ENCODE measurements at regions not wholly inside any gene's neighbourhood (a gene's known extent, or its start where the extent isn't known, plus 50 kb on each side); places are given as distances from the start of the nearest gene placed in this dataset.
"Not testable (repeated sequence)": the region's sequence is repeated elsewhere in the genome, so short reads cannot be mapped to it uniquely, and the experiment has no call there.

- no peak for DNase-seq (ENCODE audit: low read depth in 3 of 3, low spot score in 2 of 3)
Observed at GRCh38 chr14:53252141-53252540, 99.0 kb upstream of the DDHD1 start.

- no peak for DNase-seq (ENCODE audit: low read depth in 3 of 3, low spot score in 2 of 3)
Observed at GRCh38 chr14:53249059-53249458, 95.9 kb upstream of the DDHD1 start.

GRCh38 chr14:53247596-53248370 lies 94.7 kb upstream of the DDHD1 start:
- no peak for DNase-seq (ENCODE audit: low read depth in 3 of 3, low spot score in 2 of 3)

GRCh38 chr14:53242898-53243297 lies 89.8 kb upstream of the DDHD1 start:
- DNase-seq (ENCODE audit: low read depth in 3 of 3, low spot score in 2 of 3), result not testable (repeated sequence)

- DNase-seq (ENCODE audit: low read depth in 3 of 3, low spot score in 2 of 3), result no peak
Observed at GRCh38 chr14:53237488-53237887, 84.4 kb upstream of the DDHD1 start.

GRCh38 chr14:53236708-53237107 lies 83.6 kb upstream of the DDHD1 start:
- DNase-seq (ENCODE audit: low read depth in 3 of 3, low spot score in 2 of 3), result no peak

- no peak for DNase-seq (ENCODE audit: low read depth in 3 of 3, low spot score in 2 of 3)
Observed at GRCh38 chr14:53231171-53231570, 78.0 kb upstream of the DDHD1 start.

GRCh38 chr14:53228966-53229365 lies 75.8 kb upstream of the DDHD1 start:
- DNase-seq (ENCODE audit: low read depth in 3 of 3, low spot score in 2 of 3), result no peak

GRCh38 chr14:53227154-53227718 lies 74.1 kb upstream of the DDHD1 start:
- DNase-seq (ENCODE audit: low read depth in 3 of 3, low spot score in 2 of 3), result no peak

GRCh38 chr14:53226553-53226952 lies 73.4 kb upstream of the DDHD1 start:
- no peak for DNase-seq (ENCODE audit: low read depth in 3 of 3, low spot score in 2 of 3)

- no peak for DNase-seq (ENCODE audit: low read depth in 3 of 3, low spot score in 2 of 3)
Observed at GRCh38 chr14:53220914-53221313, 67.8 kb upstream of the DDHD1 start.

- no peak for DNase-seq (ENCODE audit: low read depth in 3 of 3, low spot score in 2 of 3)
Observed at GRCh38 chr14:53218161-53218560, 65.0 kb upstream of the DDHD1 start.

- DNase-seq (ENCODE audit: low read depth in 3 of 3, low spot score in 2 of 3), result no peak
Observed at GRCh38 chr14:53217316-53217994, 64.3 kb upstream of the DDHD1 start.

- not testable (repeated sequence) for DNase-seq (ENCODE audit: low read depth in 3 of 3, low spot score in 2 of 3)
Observed at GRCh38 chr14:53216955-53217315, 63.8 kb upstream of the DDHD1 start.

GRCh38 chr14:53216478-53216877 lies 63.4 kb upstream of the DDHD1 start:
- DNase-seq (ENCODE audit: low read depth in 3 of 3, low spot score in 2 of 3), result not testable (repeated sequence)

- DNase-seq (ENCODE audit: low read depth in 3 of 3, low spot score in 2 of 3), result no peak
Observed at GRCh38 chr14:53215101-53215500, 62.0 kb upstream of the DDHD1 start.

GRCh38 chr14:53214384-53214783 lies 61.3 kb upstream of the DDHD1 start:
- no peak for DNase-seq (ENCODE audit: low read depth in 3 of 3, low spot score in 2 of 3)

- DNase-seq (ENCODE audit: low read depth in 3 of 3, low spot score in 2 of 3), result no peak
Observed at GRCh38 chr14:53213761-53214160, 60.6 kb upstream of the DDHD1 start.

GRCh38 chr14:53209370-53209769 lies 56.2 kb upstream of the DDHD1 start:
- DNase-seq (ENCODE audit: low read depth in 3 of 3, low spot score in 2 of 3), result no peak
